Medulla oblongata (tissue), 1 donor: ENCODE measurements at regions not wholly inside any gene's neighbourhood (a gene's known extent, or its start where the extent isn't known, plus 50 kb on each side); places are given as distances from the start of the nearest gene placed in this dataset.
"Not testable (repeated sequence)": the region's sequence is repeated elsewhere in the genome, so short reads cannot be mapped to it uniquely, and the experiment has no call there.

Experiments used
- DNase-seq: peaks from one replicate; pipeline ENCODE4 v3.0.0-alpha.2; 2015; ENCODE audit errors: extremely low spot score

GRCh38 chr4:4666693-4667621 lies 125.1 kb upstream of the STX18 start:
- no peak for DNase-seq

GRCh38 chr4:4666187-4666586 lies 124.3 kb upstream of the STX18 start:
- DNase-seq, result no peak

GRCh38 chr4:4664234-4664633 lies 122.4 kb upstream of the STX18 start:
- no peak for DNase-seq

- DNase-seq, result no peak
Measured at GRCh38 chr4:4663028-4663427, 121.2 kb upstream of the STX18 start.

GRCh38 chr4:4662230-4662629 lies 120.4 kb upstream of the STX18 start:
- DNase-seq, result no peak

- no peak for DNase-seq
Measured at GRCh38 chr4:4659871-4660651, 118.2 kb upstream of the STX18 start.

- DNase-seq, result no peak
Measured at GRCh38 chr4:4658052-4658451, 116.2 kb upstream of the STX18 start.

- DNase-seq, result no peak
Measured at GRCh38 chr4:4656977-4657376, 115.1 kb upstream of the STX18 start.

GRCh38 chr4:4655901-4656300 lies 114.1 kb upstream of the STX18 start:
- no peak for DNase-seq

GRCh38 chr4:4655011-4655410 lies 113.2 kb upstream of the STX18 start:
- DNase-seq, result no peak

GRCh38 chr4:4651811-4652755 lies 110.2 kb upstream of the STX18 start:
- no peak for DNase-seq

- no peak for DNase-seq
Measured at GRCh38 chr4:4647041-4647440, 105.2 kb upstream of the STX18 start.

GRCh38 chr4:4645743-4646142 lies 103.9 kb upstream of the STX18 start:
- no peak for DNase-seq

GRCh38 chr4:4644277-4644676 lies 102.4 kb upstream of the STX18 start:
- DNase-seq, result not testable (repeated sequence)

GRCh38 chr4:4643743-4644142 lies 101.9 kb upstream of the STX18 start:
- not testable (repeated sequence) for DNase-seq

- DNase-seq, result no peak
Measured at GRCh38 chr4:4643306-4643705, 101.5 kb upstream of the STX18 start.

- DNase-seq, result no peak
Measured at GRCh38 chr4:4642496-4643000, 100.7 kb upstream of the STX18 start.

- no peak for DNase-seq
Measured at GRCh38 chr4:4641661-4642495, 100.0 kb upstream of the STX18 start.

- DNase-seq, result no peak
Measured at GRCh38 chr4:4641254-4641653, 99.4 kb upstream of the STX18 start.

GRCh38 chr4:4640692-4641091 lies 98.8 kb upstream of the STX18 start:
- no peak for DNase-seq

GRCh38 chr4:4639370-4639769 lies 97.5 kb upstream of the STX18 start:
- no peak for DNase-seq
